ENCODE measurements at regions not wholly inside any gene's neighbourhood (a gene's known extent, or its start where the extent isn't known, plus 50 kb on each side); places are given as distances from the start of the nearest gene placed in this dataset.

DNA sequence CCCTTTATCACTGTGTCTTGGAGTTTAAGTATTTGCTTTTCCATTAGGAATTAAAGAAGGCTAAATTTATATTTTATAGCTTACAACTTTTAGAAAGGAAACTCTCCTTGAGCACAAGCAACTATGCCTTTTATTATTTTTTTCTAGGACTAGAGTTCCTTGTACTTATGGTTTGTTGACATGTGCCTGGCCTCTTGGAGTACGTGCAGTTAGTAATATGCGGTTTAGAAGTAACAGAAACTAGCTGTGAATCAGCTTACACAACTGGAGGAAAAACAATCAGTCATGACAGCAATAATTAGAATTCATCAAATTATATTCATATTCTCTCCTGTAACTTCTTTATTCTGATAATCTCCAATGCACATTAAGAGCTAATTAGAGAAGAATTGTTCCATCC is 428.7 kb downstream of the AEBP2 start:
- ChIA-PET POLR2A (no interaction called here), CTCF (no interaction called here)
- Mint-ChIP-seq H3K4me1 (peaks cover 2% of the 10 kb centered on the region; the same call in 1 of the 2 replicates), H3K4me3 (no peak overlapping the region), H3K27ac (no peak overlapping the region), H3K9me3 (no peaks in the 10 kb centered on the region), H3K36me3 (no peaks in the 10 kb centered on the region), H3K27me3 (ENCODE audit: low read depth) (no peaks in the 10 kb centered on the region)
- no peak for TF ChIP-seq EMX1 (CRISPR knock-in tag; IDR thresholded peaks at IDR 0.05)
- no peak for TF ChIP-seq ESRRA (CRISPR knock-in tag; IDR thresholded peaks at IDR 0.05; ENCODE audit: borderline replicate concordance)
- TF ChIP-seq NFE2L1 (CRISPR knock-in tag; IDR thresholded peaks at IDR 0.05): no peak
- TF ChIP-seq GRHL2 (CRISPR knock-in tag; IDR thresholded peaks at IDR 0.05; ENCODE audit: insufficient replicate concordance, severe bottlenecking): no peak
- no peak for TF ChIP-seq GABPB1 (CRISPR knock-in tag; IDR thresholded peaks at IDR 0.05)
- TF ChIP-seq, protein P1, sequence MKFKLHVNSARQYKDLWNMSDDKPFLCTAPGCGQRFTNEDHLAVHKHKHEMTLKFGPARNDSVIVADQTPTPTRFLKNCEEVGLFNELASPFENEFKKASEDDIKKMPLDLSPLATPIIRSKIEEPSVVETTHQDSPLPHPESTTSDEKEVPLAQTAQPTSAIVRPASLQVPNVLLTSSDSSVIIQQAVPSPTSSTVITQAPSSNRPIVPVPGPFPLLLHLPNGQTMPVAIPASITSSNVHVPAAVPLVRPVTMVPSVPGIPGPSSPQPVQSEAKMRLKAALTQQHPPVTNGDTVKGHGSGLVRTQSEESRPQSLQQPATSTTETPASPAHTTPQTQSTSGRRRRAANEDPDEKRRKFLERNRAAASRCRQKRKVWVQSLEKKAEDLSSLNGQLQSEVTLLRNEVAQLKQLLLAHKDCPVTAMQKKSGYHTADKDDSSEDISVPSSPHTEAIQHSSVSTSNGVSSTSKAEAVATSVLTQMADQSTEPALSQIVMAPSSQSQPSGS (CRISPR knock-in tag; IDR thresholded peaks at IDR 0.05; ENCODE audit: borderline replicate concordance, low read depth): no peak
- no peak for TF ChIP-seq TEAD4 (CRISPR knock-in tag; IDR thresholded peaks at IDR 0.05)
- TF ChIP-seq NFYB (CRISPR knock-in tag; conservative IDR thresholded peaks at IDR 0.05; ENCODE audit: low read depth): no peak
- no peak for TF ChIP-seq FOXP1 (CRISPR knock-in tag; IDR thresholded peaks at IDR 0.05; ENCODE audit: borderline replicate concordance)
- TF ChIP-seq, protein P2, sequence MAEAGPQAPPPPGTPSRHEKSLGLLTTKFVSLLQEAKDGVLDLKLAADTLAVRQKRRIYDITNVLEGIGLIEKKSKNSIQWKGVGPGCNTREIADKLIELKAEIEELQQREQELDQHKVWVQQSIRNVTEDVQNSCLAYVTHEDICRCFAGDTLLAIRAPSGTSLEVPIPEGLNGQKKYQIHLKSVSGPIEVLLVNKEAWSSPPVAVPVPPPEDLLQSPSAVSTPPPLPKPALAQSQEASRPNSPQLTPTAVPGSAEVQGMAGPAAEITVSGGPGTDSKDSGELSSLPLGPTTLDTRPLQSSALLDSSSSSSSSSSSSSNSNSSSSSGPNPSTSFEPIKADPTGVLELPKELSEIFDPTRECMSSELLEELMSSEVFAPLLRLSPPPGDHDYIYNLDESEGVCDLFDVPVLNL (CRISPR knock-in tag; IDR thresholded peaks at IDR 0.05; ENCODE audit: borderline replicate concordance, low read depth): no peak
- TF ChIP-seq, protein P3, sequence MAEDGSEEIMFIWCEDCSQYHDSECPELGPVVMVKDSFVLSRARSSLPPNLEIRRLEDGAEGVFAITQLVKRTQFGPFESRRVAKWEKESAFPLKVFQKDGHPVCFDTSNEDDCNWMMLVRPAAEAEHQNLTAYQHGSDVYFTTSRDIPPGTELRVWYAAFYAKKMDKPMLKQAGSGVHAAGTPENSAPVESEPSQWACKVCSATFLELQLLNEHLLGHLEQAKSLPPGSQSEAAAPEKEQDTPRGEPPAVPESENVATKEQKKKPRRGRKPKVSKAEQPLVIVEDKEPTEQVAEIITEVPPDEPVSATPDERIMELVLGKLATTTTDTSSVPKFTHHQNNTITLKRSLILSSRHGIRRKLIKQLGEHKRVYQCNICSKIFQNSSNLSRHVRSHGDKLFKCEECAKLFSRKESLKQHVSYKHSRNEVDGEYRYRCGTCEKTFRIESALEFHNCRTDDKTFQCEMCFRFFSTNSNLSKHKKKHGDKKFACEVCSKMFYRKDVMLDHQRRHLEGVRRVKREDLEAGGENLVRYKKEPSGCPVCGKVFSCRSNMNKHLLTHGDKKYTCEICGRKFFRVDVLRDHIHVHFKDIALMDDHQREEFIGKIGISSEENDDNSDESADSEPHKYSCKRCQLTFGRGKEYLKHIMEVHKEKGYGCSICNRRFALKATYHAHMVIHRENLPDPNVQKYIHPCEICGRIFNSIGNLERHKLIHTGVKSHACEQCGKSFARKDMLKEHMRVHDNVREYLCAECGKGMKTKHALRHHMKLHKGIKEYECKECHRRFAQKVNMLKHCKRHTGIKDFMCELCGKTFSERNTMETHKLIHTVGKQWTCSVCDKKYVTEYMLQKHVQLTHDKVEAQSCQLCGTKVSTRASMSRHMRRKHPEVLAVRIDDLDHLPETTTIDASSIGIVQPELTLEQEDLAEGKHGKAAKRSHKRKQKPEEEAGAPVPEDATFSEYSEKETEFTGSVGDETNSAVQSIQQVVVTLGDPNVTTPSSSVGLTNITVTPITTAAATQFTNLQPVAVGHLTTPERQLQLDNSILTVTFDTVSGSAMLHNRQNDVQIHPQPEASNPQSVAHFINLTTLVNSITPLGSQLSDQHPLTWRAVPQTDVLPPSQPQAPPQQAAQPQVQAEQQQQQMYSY (CRISPR knock-in tag; IDR thresholded peaks at IDR 0.05): no peak
- ATAC-seq (no peak), DNase-seq (ENCODE audit: low spot score) (no peak)

DNA sequence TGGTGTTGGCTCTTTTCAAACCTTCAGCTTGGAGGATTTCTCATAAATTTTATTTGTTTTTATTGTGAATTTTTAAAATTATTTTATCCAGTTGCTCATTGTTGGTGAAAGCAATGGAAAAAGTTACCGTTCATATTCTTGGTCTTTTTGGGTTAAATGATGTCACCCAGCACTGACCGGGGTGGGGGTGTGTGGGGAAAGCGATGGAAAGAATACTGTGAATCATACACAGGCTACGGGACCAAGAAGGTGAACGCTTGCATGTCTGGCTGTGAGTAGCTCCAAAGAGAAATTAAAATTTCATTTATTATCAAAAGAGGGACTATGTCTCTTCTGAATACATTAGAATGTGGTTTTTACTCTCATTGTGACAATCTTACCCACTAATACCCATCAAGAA is 430.1 kb downstream of the AEBP2 start:
- no peak for DNase-seq (ENCODE audit: low spot score)
- Mint-ChIP-seq H3K9me3 (no peaks in the 10 kb centered on the region), H3K27me3 (ENCODE audit: low read depth) (no peaks in the 10 kb centered on the region), H3K4me1 (no peaks in the 10 kb centered on the region), H3K36me3 (no peaks in the 10 kb centered on the region), H3K27ac (no peak overlapping the region), H3K4me3 (no peak overlapping the region)
- no peak for ATAC-seq
- ChIA-PET CTCF (no interaction called here), POLR2A (no interaction called here)
- TF ChIP-seq ETV6 (CRISPR knock-in tag; IDR thresholded peaks at IDR 0.05) (no peak), CREB1 (CRISPR knock-in tag; IDR thresholded peaks at IDR 0.05) (no peak), USF1 (CRISPR knock-in tag; IDR thresholded peaks at IDR 0.05) (no peak)
- TF ChIP-seq, protein P4, sequence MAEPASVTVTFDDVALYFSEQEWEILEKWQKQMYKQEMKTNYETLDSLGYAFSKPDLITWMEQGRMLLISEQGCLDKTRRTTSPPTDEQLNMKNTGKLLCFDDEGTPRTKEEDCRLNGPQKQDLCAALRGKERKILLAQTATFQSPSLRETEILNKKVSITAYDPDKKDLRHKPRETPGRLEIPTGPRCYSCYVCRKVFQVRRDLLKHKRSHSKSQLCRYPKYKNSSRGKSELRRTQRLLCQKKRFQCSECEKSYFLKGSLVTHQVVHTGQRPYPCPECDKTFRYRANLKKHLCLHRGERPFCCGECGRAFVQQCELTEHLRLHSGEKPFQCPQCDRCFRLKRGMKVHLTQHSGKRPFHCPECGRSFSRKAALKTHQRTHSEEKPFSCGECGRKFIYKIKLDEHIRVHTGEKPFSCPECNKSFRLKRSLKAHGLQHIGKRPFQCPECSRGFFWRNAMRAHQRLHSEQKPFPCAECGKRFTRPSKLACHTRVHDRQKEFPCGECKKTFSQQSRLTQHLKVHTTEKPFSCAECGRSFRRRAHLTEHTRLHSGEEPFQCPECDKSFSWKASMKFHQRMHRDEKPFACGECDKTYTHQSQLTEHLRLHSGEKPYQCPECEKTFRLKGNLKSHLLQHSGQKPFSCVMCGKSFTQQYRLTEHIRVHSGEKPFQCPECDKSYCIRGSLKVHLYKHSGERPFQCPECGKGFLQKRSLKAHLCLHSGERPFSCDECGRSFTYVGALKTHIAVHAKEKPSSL (CRISPR knock-in tag; conservative IDR thresholded peaks at IDR 0.05): no peak
